Keratinocyte (primary cell): ENCODE measurements at regions not wholly inside any gene's neighbourhood (a gene's known extent, or its start where the extent isn't known, plus 50 kb on each side); places are given as distances from the start of the nearest gene placed in this dataset.

Experiments
- DNase-seq: peaks from one replicate; pipeline ENCODE4 v3.0.0-alpha.2; 2011; ENCODE audit warnings: low read depth, missing footprints, low spot score
- FAIRE-seq: peaks from 2 replicates; lab custom pipeline; 2011; peaks lifted over from hg19 to GRCh38; lab: Jason Lieb, UNC
- H2AFZ ChIP-seq: 2 replicates; pipeline ENCODE4 v1.6.0; 2012; ENCODE audit warnings: low read length, control low read depth, inconsistent platforms; ENCODE audit not compliant: control insufficient read depth
- H3K27ac ChIP-seq: 2 replicates; pipeline ENCODE4 v1.5.1; 2011; ENCODE audit warnings: low read length; ENCODE audit not compliant: control insufficient read depth, insufficient read depth
- H3K27me3 ChIP-seq: 3 replicates; pipeline ENCODE4 v1.6.0; 2011; ENCODE audit warnings: low read length; ENCODE audit not compliant: control insufficient read depth, insufficient read depth; ENCODE audit errors: extremely low read depth
- H3K36me3 ChIP-seq, 2 experiments: 2 replicates in 1 of 2; 3 replicates in 1 of 2; pipeline ENCODE4 v1.5.1; 2011; ENCODE audit warnings: low read length in 2 of 2, mild to moderate bottlenecking in 1 of 2; ENCODE audit not compliant: control insufficient read depth in 2 of 2, insufficient read depth in 2 of 2; ENCODE audit errors: extremely low read depth in 1 of 2
- H3K4me1 ChIP-seq: 3 replicates; pipeline ENCODE4 v1.5.1; 2011; ENCODE audit warnings: low read length; ENCODE audit not compliant: control insufficient read depth, insufficient read depth; ENCODE audit errors: extremely low read depth
- H3K4me2 ChIP-seq: 3 replicates; pipeline ENCODE4 v1.6.0; 2011; ENCODE audit warnings: low read depth, low read length; ENCODE audit not compliant: control insufficient read depth, insufficient read depth; ENCODE audit errors: extremely low read depth
- H3K4me3 ChIP-seq, 3 experiments: fragments of 200-600 bp in 1 of 3; sonication (generic) in 1 of 3; 2 replicates in 2 of 3; 3 replicates in 1 of 3; pipeline ENCODE4 v1.5.1; 2011 to 2016; ENCODE audit warnings: low read length in 3 of 3, mild to moderate bottlenecking in 3 of 3, control low read depth in 2 of 3, inconsistent platforms in 1 of 3, low read depth in 1 of 3, mixed read lengths in 1 of 3, mixed run types in 1 of 3, moderate library complexity in 1 of 3; ENCODE audit not compliant: control insufficient read depth in 2 of 3, insufficient read depth in 2 of 3; ENCODE audit errors: extremely low read depth in 1 of 3
- H3K79me2 ChIP-seq: 2 replicates; pipeline ENCODE4 v1.6.0; 2012; ENCODE audit warnings: low read length; ENCODE audit not compliant: control insufficient read depth, insufficient read depth
- H3K9ac ChIP-seq: 3 replicates; pipeline ENCODE4 v1.6.0; 2011; ENCODE audit warnings: low read length; ENCODE audit not compliant: control insufficient read depth, insufficient read depth; ENCODE audit errors: extremely low read depth
- H3K9me1 ChIP-seq: 3 replicates; pipeline ENCODE4 v1.6.0; 2011; ENCODE audit warnings: low read length; ENCODE audit not compliant: control insufficient read depth, insufficient read depth; ENCODE audit errors: extremely low read depth
- H3K9me3 ChIP-seq: 2 replicates; pipeline ENCODE4 v1.5.1; 2012; ENCODE audit warnings: low read depth, low read length; ENCODE audit not compliant: control insufficient read depth
- H4K20me1 ChIP-seq: 3 replicates; pipeline ENCODE4 v1.6.0; 2011; ENCODE audit warnings: low read length; ENCODE audit not compliant: control insufficient read depth, insufficient read depth; ENCODE audit errors: extremely low read depth
- EZH2 ChIP-seq: IDR thresholded peaks from one replicate; pipeline ENCODE4 v1.6.1; 2012; ENCODE audit warnings: inconsistent platforms, mild to moderate bottlenecking, low read length, moderate library complexity
- dilution Hi-C: fragments of 300-500 bp; cut with MboI; formaldehyde crosslinking; loops from one replicate; pipeline ENCODE4 v1.7.0; 2020; ENCODE audit warnings: low sequenced_read_pairs; ENCODE audit not compliant: extremely low pct_ligation_motif_present
- TF ChIP-seq, protein P1 (sequence below), 3 experiments: IDR thresholded peaks in 1 of 3; conservative IDR thresholded peaks in 1 of 3; optimal IDR thresholded peaks in 1 of 3; 2 replicates in 2 of 3; 3 replicates in 1 of 3; pipeline versions ENCODE3 to v1.5.1; 2011; ENCODE audit warnings: low read length in 3 of 3, mild to moderate bottlenecking in 3 of 3, moderate library complexity in 2 of 3, control low read depth in 1 of 3, inconsistent platforms in 1 of 3; ENCODE audit not compliant: insufficient read depth in 2 of 3; ENCODE audit errors: extremely low read depth in 1 of 3

DNA sequence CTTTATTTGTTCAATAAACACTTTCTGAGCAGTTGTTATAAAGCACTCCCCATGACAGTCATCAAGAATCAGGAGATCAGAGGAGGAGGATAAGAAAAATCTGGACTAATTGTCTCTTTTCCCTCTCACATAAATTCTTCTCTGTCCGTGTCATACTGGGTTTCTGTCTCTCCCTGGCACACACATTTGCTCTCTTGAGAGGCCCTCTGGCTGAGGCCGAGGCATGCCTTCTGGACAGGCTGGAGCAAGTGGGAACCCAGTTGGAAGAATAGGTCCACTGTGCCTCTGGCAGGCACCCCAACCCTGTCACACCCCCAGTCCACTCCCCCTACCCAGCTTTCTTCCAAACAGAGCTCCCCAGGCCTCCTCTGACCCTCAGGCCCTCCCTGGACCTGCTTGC is 315.8 kb downstream of the UACA start:
- no peak overlapping the region for H3K27ac ChIP-seq
- no peak for FAIRE-seq
- peaks cover 61% of the 10 kb centered on the region for H3K27me3 ChIP-seq
- TF ChIP-seq, protein P1, sequence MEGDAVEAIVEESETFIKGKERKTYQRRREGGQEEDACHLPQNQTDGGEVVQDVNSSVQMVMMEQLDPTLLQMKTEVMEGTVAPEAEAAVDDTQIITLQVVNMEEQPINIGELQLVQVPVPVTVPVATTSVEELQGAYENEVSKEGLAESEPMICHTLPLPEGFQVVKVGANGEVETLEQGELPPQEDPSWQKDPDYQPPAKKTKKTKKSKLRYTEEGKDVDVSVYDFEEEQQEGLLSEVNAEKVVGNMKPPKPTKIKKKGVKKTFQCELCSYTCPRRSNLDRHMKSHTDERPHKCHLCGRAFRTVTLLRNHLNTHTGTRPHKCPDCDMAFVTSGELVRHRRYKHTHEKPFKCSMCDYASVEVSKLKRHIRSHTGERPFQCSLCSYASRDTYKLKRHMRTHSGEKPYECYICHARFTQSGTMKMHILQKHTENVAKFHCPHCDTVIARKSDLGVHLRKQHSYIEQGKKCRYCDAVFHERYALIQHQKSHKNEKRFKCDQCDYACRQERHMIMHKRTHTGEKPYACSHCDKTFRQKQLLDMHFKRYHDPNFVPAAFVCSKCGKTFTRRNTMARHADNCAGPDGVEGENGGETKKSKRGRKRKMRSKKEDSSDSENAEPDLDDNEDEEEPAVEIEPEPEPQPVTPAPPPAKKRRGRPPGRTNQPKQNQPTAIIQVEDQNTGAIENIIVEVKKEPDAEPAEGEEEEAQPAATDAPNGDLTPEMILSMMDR (optimal IDR thresholded peaks at IDR 0.05 in 1 of 3, IDR thresholded peaks at IDR 0.05 in 1 of 3, conservative IDR thresholded peaks at IDR 0.05 in 1 of 3; ENCODE audit: extremely low read depth in 1 of 3, insufficient read depth in 2 of 3, low read length in 3 of 3) = no peak
- TF ChIP-seq EZH2 = no peak
- H3K9ac ChIP-seq = no peak overlapping the region
- no peaks in the 10 kb centered on the region for H4K20me1 ChIP-seq
- no peak overlapping the region for H3K4me2 ChIP-seq
- no peaks in the 10 kb centered on the region for H3K9me3 ChIP-seq
- H3K36me3 ChIP-seq = no peaks in the 10 kb centered on the region
- no peak overlapping the region for H3K4me3 ChIP-seq
- no peaks in the 10 kb centered on the region for H3K9me1 ChIP-seq
- H3K79me2 ChIP-seq = no peaks in the 10 kb centered on the region
- DNase-seq = no peak
- dilution Hi-C loops = no loop called here
- H3K4me1 ChIP-seq = no peaks in the 10 kb centered on the region
- H2AFZ ChIP-seq = no peak overlapping the region

DNA sequence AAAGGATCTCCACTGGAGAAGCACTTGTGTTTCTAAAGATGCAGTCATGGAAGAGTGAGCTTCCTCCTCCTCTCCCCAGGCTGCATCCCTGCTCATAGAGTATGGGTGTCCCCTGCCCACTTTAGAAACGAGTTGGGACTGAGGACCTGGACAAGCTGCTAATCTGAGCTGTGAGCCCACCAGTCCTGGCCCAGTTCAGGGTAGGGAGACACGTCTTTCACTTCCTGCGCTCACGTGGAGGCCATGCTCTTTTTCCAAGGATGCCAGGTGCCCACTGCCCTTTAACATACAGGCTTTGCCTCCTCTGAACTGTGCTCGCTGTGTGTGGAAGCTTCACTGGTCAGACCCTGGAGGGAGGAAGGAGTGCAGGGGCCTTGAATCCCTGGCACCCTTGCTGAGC is 316.3 kb downstream of the UACA start:
- no peak for FAIRE-seq
- dilution Hi-C loops = no loop called here
- H3K4me3 ChIP-seq = no peak overlapping the region

More for the DNA sequence above, 316.3 kb downstream of the UACA start:
- TF ChIP-seq, protein P1 (optimal IDR thresholded peaks at IDR 0.05 in 1 of 3, IDR thresholded peaks at IDR 0.05 in 1 of 3, conservative IDR thresholded peaks at IDR 0.05 in 1 of 3; ENCODE audit: extremely low read depth in 1 of 3, insufficient read depth in 2 of 3, low read length in 3 of 3) = no peak
- no peak for TF ChIP-seq EZH2
- Histone ChIP-seq H3K9me1 (no peaks in the 10 kb centered on the region), H4K20me1 (no peaks in the 10 kb centered on the region), H3K4me2 (no peak overlapping the region), H3K9ac (no peak overlapping the region), H3K27me3 (peaks cover 65% of the 10 kb centered on the region), H3K4me1 (no peaks in the 10 kb centered on the region), H3K27ac (no peak overlapping the region), H3K9me3 (no peaks in the 10 kb centered on the region), H3K36me3 (no peaks in the 10 kb centered on the region), H2AFZ (no peak overlapping the region), H3K79me2 (no peaks in the 10 kb centered on the region)
- no peak for DNase-seq
